ENCODE measurements at regions not wholly inside any gene's neighbourhood (a gene's known extent, or its start where the extent isn't known, plus 50 kb on each side); places are given as distances from the start of the nearest gene placed in this dataset.

DNA sequence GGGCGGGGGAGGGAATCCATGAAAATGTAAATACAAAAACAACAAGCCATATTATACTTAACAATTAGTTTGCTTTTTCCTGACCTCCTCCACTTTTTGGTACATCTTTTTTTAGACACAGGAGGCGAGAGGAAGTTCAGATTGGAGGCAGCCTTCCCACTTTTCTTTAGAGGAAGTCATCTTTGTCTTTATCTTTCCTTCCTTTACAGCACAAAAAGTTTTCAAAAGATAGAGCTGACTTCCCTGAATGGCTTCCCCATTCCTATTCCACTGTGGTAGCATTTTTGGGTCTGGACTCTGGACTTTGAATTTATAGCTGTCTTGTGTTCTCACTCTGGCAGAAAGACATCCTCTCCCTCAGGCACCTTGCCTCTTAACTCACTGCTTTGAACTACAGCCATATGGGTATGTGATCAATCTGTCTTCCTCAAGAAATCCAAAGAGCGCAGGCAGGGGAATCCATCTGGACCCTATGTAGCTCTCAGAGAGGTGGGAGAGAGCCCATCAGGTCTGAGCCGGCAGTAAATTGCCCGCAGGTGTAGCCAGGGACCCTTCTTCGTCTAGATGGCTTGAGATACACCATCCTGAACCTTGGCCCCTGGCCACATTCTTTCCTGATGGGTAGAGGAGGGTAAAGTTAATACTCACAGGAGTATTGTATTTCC is 101.9 kb downstream of the AQP4 start:
- TF ChIP-seq ZNF274 (IDR thresholded peaks at IDR 0.05; ENCODE audit: low read depth, low read length) (no peak), SUZ12 (IDR thresholded peaks at IDR 0.05; ENCODE audit: extremely low read depth, insufficient read depth, insufficient read length) (no peak), YY1 (IDR thresholded peaks at IDR 0.05; ENCODE audit: insufficient read depth, insufficient read length) (no peak)
- H3K4me3 ChIP-seq (ENCODE audit: insufficient read length, low read depth) = no peak overlapping the region
- no peaks in the 10 kb centered on the region for H3K27me3 ChIP-seq (ENCODE audit: insufficient read depth, insufficient read length)
- H3K9ac ChIP-seq (ENCODE audit: insufficient read length, low read depth) = no peak overlapping the region
- no peaks in the 10 kb centered on the region for H3K36me3 ChIP-seq (ENCODE audit: insufficient read depth, insufficient read length, low read length)
- no peak for DNase-seq (ENCODE audit: low read depth, low spot score)
- H3K4me1 ChIP-seq (ENCODE audit: insufficient read depth, insufficient read length) = no peaks in the 10 kb centered on the region
- no peaks in the 10 kb centered on the region for H3K9me3 ChIP-seq (ENCODE audit: insufficient read depth, low read length)

DNA sequence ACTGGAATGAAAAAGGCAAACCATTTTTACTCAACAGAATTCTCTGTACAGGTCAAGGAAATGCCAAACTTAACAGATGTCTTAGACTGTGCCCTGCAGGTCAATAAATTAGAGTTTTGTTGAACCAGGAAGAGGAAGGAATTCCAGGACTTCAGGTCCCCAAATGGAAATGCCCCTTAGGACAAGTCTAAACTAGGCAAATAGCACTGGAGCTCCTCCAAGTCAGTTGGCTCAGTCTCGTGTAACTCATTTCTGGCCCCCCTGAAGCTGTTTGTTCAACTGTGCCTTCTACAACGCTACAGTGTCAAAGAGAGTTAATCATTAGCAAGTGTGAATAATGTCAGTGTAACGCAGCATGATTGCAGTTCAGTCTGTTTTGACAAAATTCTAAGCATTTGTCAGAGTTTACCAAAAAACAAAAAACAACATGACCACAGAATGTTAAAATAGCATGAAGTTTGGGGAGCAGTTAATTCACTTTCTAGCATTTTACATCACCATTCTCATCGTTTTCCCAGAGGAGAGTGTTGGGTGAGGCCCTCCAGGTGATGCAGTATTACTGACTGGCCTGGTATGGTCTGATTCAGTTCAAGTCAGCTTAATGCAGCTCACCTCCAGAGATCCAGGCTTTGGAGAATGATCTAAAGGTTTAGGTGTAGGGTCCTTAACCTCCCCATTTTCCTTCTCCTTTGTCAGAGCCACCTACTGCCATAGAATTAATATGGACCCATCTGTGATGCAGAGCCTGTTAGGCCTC is 108.1 kb downstream of the AQP4 start:
- Histone ChIP-seq H3K9ac (ENCODE audit: insufficient read length, low read depth) (no peak overlapping the region), H3K36me3 (ENCODE audit: insufficient read depth, insufficient read length, low read length) (no peaks in the 10 kb centered on the region), H3K27me3 (ENCODE audit: insufficient read depth, insufficient read length) (no peaks in the 10 kb centered on the region), H3K4me3 (ENCODE audit: insufficient read length, low read depth) (no peak overlapping the region), H3K9me3 (ENCODE audit: insufficient read depth, low read length) (no peaks in the 10 kb centered on the region), H3K4me1 (ENCODE audit: insufficient read depth, insufficient read length) (no peaks in the 10 kb centered on the region)
- no peak for TF ChIP-seq YY1 (IDR thresholded peaks at IDR 0.05; ENCODE audit: insufficient read depth, insufficient read length)
- TF ChIP-seq ZNF274 (IDR thresholded peaks at IDR 0.05; ENCODE audit: low read depth, low read length) = no peak
- TF ChIP-seq SUZ12 (IDR thresholded peaks at IDR 0.05; ENCODE audit: extremely low read depth, insufficient read depth, insufficient read length) = no peak
- no peak for DNase-seq (ENCODE audit: low read depth, low spot score)

GRCh38 chr18:26756556-26756955 is 109.0 kb downstream of the AQP4 start:
- Histone ChIP-seq H3K4me3 (ENCODE audit: insufficient read length, low read depth) (no peak overlapping the region), H3K9ac (ENCODE audit: insufficient read length, low read depth) (no peak overlapping the region), H3K4me1 (ENCODE audit: insufficient read depth, insufficient read length) (no peaks in the 10 kb centered on the region), H3K27me3 (ENCODE audit: insufficient read depth, insufficient read length) (no peaks in the 10 kb centered on the region), H3K9me3 (ENCODE audit: insufficient read depth, low read length) (no peaks in the 10 kb centered on the region), H3K36me3 (ENCODE audit: insufficient read depth, insufficient read length, low read length) (no peaks in the 10 kb centered on the region)
- TF ChIP-seq SUZ12 (IDR thresholded peaks at IDR 0.05; ENCODE audit: extremely low read depth, insufficient read depth, insufficient read length) (no peak), YY1 (IDR thresholded peaks at IDR 0.05; ENCODE audit: insufficient read depth, insufficient read length) (no peak), ZNF274 (IDR thresholded peaks at IDR 0.05; ENCODE audit: low read depth, low read length) (no peak)
- DNase-seq (ENCODE audit: low read depth, low spot score) = no peak

DNA sequence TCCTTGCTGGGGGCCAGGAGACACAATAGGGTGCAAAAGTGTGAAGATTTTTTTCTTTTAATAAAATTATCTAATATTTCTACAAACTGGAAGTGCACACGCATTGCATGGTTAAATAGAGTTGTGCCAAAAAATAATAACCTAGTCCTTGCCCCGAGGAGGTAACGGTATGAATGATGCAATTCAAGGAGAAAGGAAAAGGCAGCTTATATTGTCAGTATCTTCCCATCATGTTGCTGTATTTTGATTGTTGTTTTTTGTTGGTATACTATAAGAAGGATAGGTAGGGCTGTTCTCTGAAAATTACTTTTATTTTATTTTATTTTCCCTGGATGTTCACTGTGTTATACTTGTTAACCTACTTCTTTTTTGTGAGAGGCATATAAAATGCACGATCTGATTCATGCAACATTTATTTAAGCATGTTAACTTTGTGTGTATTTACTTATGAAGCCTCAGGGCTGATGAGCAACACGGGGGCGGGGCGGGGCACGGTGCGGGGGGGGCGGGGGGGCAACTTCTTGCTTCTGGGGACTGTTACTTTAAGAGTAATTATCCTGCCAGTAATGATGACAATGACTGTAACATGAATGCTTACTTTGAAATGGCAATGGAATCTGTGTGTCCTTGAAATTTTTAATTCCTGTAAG is 118.6 kb downstream of the AQP4 start:
- H3K36me3 ChIP-seq (ENCODE audit: insufficient read depth, insufficient read length, low read length) = no peaks in the 10 kb centered on the region
- no peak for DNase-seq (ENCODE audit: low read depth, low spot score)
- no peak overlapping the region for H3K4me3 ChIP-seq (ENCODE audit: insufficient read length, low read depth)
- H3K27me3 ChIP-seq (ENCODE audit: insufficient read depth, insufficient read length) = no peaks in the 10 kb centered on the region
- no peak for TF ChIP-seq SUZ12 (IDR thresholded peaks at IDR 0.05; ENCODE audit: extremely low read depth, insufficient read depth, insufficient read length)
- TF ChIP-seq ZNF274 (IDR thresholded peaks at IDR 0.05; ENCODE audit: low read depth, low read length) = no peak
- no peak for TF ChIP-seq YY1 (IDR thresholded peaks at IDR 0.05; ENCODE audit: insufficient read depth, insufficient read length)
- no peak overlapping the region for H3K9ac ChIP-seq (ENCODE audit: insufficient read length, low read depth)
- no peaks in the 10 kb centered on the region for H3K9me3 ChIP-seq (ENCODE audit: insufficient read depth, low read length)
- H3K4me1 ChIP-seq (ENCODE audit: insufficient read depth, insufficient read length) = no peaks in the 10 kb centered on the region

DNA sequence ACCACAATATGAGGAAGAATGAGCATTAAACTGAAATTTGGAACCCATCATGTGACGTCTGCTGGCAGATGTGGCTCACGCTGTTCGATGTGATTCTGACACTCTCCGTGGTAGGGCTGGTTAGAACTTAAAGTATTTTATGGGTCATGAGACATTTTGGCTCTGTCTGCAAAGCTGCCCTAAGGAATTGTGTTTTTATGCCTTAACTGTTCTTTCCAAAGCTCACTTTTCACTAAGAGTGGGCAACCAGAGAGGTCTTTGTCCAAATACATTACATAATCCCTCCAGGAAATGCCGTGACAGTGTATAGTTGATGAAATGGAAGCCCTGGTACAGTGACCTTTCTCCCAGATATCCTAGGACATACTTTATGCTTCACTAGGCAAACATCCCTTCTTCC is 119.1 kb downstream of the AQP4 start:
- DNase-seq (ENCODE audit: low read depth, low spot score) = no peak
- no peak overlapping the region for H3K9ac ChIP-seq (ENCODE audit: insufficient read length, low read depth)
- H3K4me1 ChIP-seq (ENCODE audit: insufficient read depth, insufficient read length) = no peaks in the 10 kb centered on the region
- H3K27me3 ChIP-seq (ENCODE audit: insufficient read depth, insufficient read length) = no peaks in the 10 kb centered on the region
- no peak overlapping the region for H3K4me3 ChIP-seq (ENCODE audit: insufficient read length, low read depth)
- TF ChIP-seq SUZ12 (IDR thresholded peaks at IDR 0.05; ENCODE audit: extremely low read depth, insufficient read depth, insufficient read length) (no peak), YY1 (IDR thresholded peaks at IDR 0.05; ENCODE audit: insufficient read depth, insufficient read length) (no peak), ZNF274 (IDR thresholded peaks at IDR 0.05; ENCODE audit: low read depth, low read length) (no peak)
- H3K9me3 ChIP-seq (ENCODE audit: insufficient read depth, low read length) = no peaks in the 10 kb centered on the region
- H3K36me3 ChIP-seq (ENCODE audit: insufficient read depth, insufficient read length, low read length) = no peaks in the 10 kb centered on the region

DNA sequence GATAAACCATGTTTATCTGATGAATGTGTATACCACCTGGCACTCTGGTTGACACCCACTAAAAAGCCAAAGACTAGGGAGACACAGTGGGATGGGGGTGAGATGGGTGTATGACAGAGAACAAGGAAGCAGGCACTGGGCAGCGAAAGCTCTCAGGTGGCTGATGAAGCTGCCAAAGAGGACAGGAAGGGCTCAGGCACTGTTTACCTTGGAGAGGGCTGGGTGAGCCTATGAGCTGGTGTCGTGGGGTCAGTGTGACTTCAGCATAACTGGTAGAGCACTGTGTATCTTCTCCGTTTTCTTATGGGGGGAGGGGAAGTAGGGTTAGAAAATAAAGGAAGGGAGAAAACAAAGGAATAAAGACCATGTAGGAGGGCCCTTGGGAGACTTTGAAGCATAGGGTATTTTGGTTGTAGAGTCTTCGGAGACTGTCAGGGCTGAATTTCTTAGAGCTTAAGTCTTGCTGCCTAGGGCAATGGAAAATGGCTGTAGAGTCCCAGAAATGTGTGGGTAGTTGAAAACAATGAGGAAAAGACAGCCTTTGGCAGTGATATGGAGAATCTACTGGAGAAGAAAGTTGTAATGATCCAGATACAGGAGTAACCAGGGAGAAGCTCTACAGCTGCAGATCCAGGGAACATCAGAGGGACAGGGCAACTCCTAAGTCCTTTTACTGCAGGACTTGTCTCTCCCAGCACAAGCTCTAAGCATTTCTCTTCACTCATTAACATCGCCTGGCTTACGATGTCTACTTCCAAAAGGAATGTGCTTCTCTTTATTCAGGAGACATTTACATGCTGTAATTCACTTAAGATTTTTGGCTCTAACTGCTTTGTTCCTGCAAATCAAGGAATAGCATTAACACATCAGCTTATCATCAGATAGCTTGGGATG is 120.0 kb downstream of the AQP4 start:
- no peak for TF ChIP-seq ZNF274 (IDR thresholded peaks at IDR 0.05; ENCODE audit: low read depth, low read length)
- no peak for TF ChIP-seq SUZ12 (IDR thresholded peaks at IDR 0.05; ENCODE audit: extremely low read depth, insufficient read depth, insufficient read length)
- TF ChIP-seq YY1 (IDR thresholded peaks at IDR 0.05; ENCODE audit: insufficient read depth, insufficient read length) = no peak
- Histone ChIP-seq H3K36me3 (ENCODE audit: insufficient read depth, insufficient read length, low read length) (no peaks in the 10 kb centered on the region), H3K4me1 (ENCODE audit: insufficient read depth, insufficient read length) (no peaks in the 10 kb centered on the region), H3K9ac (ENCODE audit: insufficient read length, low read depth) (no peak overlapping the region), H3K9me3 (ENCODE audit: insufficient read depth, low read length) (no peaks in the 10 kb centered on the region), H3K4me3 (ENCODE audit: insufficient read length, low read depth) (no peak overlapping the region), H3K27me3 (ENCODE audit: insufficient read depth, insufficient read length) (no peaks in the 10 kb centered on the region)
- no peak for DNase-seq (ENCODE audit: low read depth, low spot score)

Measured in NT2/D1 (cell line).